HepG2 (cell line): ENCODE measurements at regions not wholly inside any gene's neighbourhood (a gene's known extent, or its start where the extent isn't known, plus 50 kb on each side); places are given as distances from the start of the nearest gene placed in this dataset.

Source experiments
- ATAC-seq: fragments of 200-7000 bp; cut with Tn5 transposase; 3 replicates; pipeline ENCODE4 v1.9.1; 2020; ENCODE audit warnings: mild to moderate bottlenecking, moderate library complexity
- BruUV-seq: library from RNA; stranded (reverse); fragments of 400-500 nt; replicated peaks from 2 replicates; lab custom pipeline; 2021; lab: Mats Ljungman, UMichigan
- CTCF ChIA-PET: fragments of 300-600 bp; formaldehyde crosslinking; extraction: SDS; loops from one replicate; lab custom pipeline; 2021; ENCODE audit warnings: low total read pairs, inconsistent platforms, low intra/inter-chr PET ratio; lab: Yijun Ruan, JAX
- POLR2A ChIA-PET: fragments of 350-600 bp; sonication (Branson Sonifier 250); formaldehyde crosslinking; loops from one replicate; lab custom pipeline; 2020; ENCODE audit warnings: antibody characterized with exemption, inconsistent platforms; lab: Yijun Ruan, JAX
- DNase-seq: peaks from one replicate; pipeline ENCODE4 v3.0.0-alpha.2; 2015; ENCODE audit warnings: low spot score
- FAIRE-seq: peaks from 3 replicates; lab custom pipeline; 2011; peaks lifted over from hg19 to GRCh38; lab: Jason Lieb, UNC
- H2AFZ ChIP-seq: one replicate; pipeline ENCODE4 v1.6.1; 2011; ENCODE audit warnings: low read length, inconsistent platforms
- H3K27ac ChIP-seq: fragments of 300-600 bp; 3 replicates; pipeline ENCODE4 v1.8.0; 2011; ENCODE audit warnings: mixed run types, mild to moderate bottlenecking, mixed read lengths, low read length, inconsistent platforms; ENCODE audit not compliant: insufficient read depth; ENCODE audit errors: extremely low read length
- H3K27me3 ChIP-seq, 2 experiments: fragments of 200-600 bp in 1 of 2; 2 replicates in 1 of 2; 3 replicates in 1 of 2; pipeline versions ENCODE4 v1.6.0 to v1.8.0; 2011; ENCODE audit warnings: low read length in 2 of 2, mild to moderate bottlenecking in 2 of 2, moderate library complexity in 2 of 2, inconsistent platforms in 1 of 2; ENCODE audit not compliant: insufficient read depth in 2 of 2, control insufficient read depth in 1 of 2
- H3K36me3 ChIP-seq, 2 experiments: fragments of 200-600 bp in 1 of 2; replicated peaks in 1 of 2; 2 replicates in 1 of 2; 3 replicates in 1 of 2; pipeline versions ENCODE4 v1.5.1 to v1.8.0; 2011; ENCODE audit warnings: low read length in 2 of 2, inconsistent platforms in 1 of 2; ENCODE audit not compliant: insufficient read depth in 2 of 2, control insufficient read depth in 1 of 2
- H3K4me1 ChIP-seq: 2 replicates; pipeline ENCODE4 v1.5.1; 2012; ENCODE audit warnings: low read length, inconsistent platforms; ENCODE audit not compliant: insufficient read depth
- H3K4me2 ChIP-seq: 2 replicates; pipeline ENCODE4 v1.6.0; 2011; ENCODE audit warnings: low read depth, low read length, inconsistent platforms
- H3K4me3 ChIP-seq, 3 experiments: fragments of 200-600 bp in 1 of 3; sonication (generic), shearing (Covaris generic) in 1 of 3; replicated peaks in 1 of 3; 2 replicates each; pipeline ENCODE4 v1.5.1; 2011 to 2016; ENCODE audit warnings: low read length in 3 of 3, inconsistent platforms in 2 of 3, low read depth in 2 of 3, mild to moderate bottlenecking in 2 of 3, control low read depth in 1 of 3, mixed read lengths in 1 of 3; ENCODE audit not compliant: insufficient read depth in 1 of 3
- H3K79me2 ChIP-seq: one replicate; pipeline ENCODE4 v1.6.1; 2011; ENCODE audit warnings: low read length, inconsistent platforms; ENCODE audit not compliant: insufficient read depth
- H3K9ac ChIP-seq: 2 replicates; pipeline ENCODE4 v1.6.0; 2011; ENCODE audit warnings: mild to moderate bottlenecking, low read depth, low read length, inconsistent platforms; ENCODE audit not compliant: insufficient read depth
- H3K9me3 ChIP-seq: 2 replicates; pipeline ENCODE4 v1.5.1; 2012; ENCODE audit warnings: mild to moderate bottlenecking, low read length
- H4K20me1 ChIP-seq: 2 replicates; pipeline ENCODE4 v1.6.0; 2011; ENCODE audit warnings: inconsistent platforms, mild to moderate bottlenecking, low read length, moderate library complexity; ENCODE audit not compliant: insufficient read depth
- MYC ChIP-seq: sonication (generic); formaldehyde crosslinking; IDR thresholded peaks from 2 replicates; pipeline ENCODE4 v1.9.0; 2021; ENCODE audit warnings: missing genetic modification reagents, borderline replicate concordance
- ZNF12 ChIP-seq: sonication (generic); formaldehyde crosslinking; IDR thresholded peaks from 2 replicates; pipeline ENCODE4 v1.5.0; 2020; ENCODE audit warnings: missing genetic modification reagents
- ZNF24 ChIP-seq: fragments of 450-650 bp; IDR thresholded peaks from 2 replicates; pipeline ENCODE4 v1.6.1; 2017; ENCODE audit warnings: antibody characterized with exemption, mild to moderate bottlenecking
- ZNF792 ChIP-seq: IDR thresholded peaks from 2 replicates; pipeline ENCODE4 v1.6.1; 2016
- WGBS: methylation state at CpG from one replicate; pipeline ENCODE4 v1.1.6; 2017; ENCODE audit warnings: low lambda C conversion rate; 5-methylcytosine and 5-hydroxymethylcytosine counted together
- in situ Hi-C: cut with HindIII; loops from 2 replicates; pipeline ENCODE4 v1.10.0; 2017; ENCODE audit warnings: low pct_unique_long_range_greater_than_20kb; ENCODE audit not compliant: extremely low pct_ligation_motif_present
- intact Hi-C: fragments of 100-400 bp; cut with micrococcal nuclease; formaldehyde crosslinking; loops from one replicate; pipeline ENCODE4 v1.10.0; 2022; ENCODE audit not compliant: unreplicated experiment

GRCh38 chr18:22699629-22700028 is 233.5 kb upstream of the RBBP8 start:
- Histone ChIP-seq H3K79me2 (no peaks in the 10 kb centered on the region), H3K4me1 (no peaks in the 10 kb centered on the region), H3K9ac (no peak overlapping the region), H3K9me3 (no peaks in the 10 kb centered on the region), H3K4me2 (no peak overlapping the region), H3K36me3 (no peaks in the 10 kb centered on the region), H4K20me1 (no peaks in the 10 kb centered on the region), H3K27ac (no peak overlapping the region), H3K27me3 (0 out of 5 replicates have a peak, but pooled peaks cover 0 to 3% of the 10 kb centered on the region in 2 experiments), H3K4me3 (no peak overlapping the region), H2AFZ (no peak overlapping the region)
- ChIA-PET POLR2A (no interaction called here), CTCF (no interaction called here)
- TF ChIP-seq ZNF792 (CRISPR knock-in tag), result no peak
- TF ChIP-seq MYC (CRISPR knock-in tag), result no peak
- peak; percentile 78 for TF ChIP-seq ZNF12 (CRISPR knock-in tag)
- in situ Hi-C loops, result no loop called here
- intact Hi-C loops, result no loop called here
- ATAC-seq (no peak), FAIRE-seq (no peak), DNase-seq (no peak)
- no TSS peak for BruUV-seq
- 15% methylated on average over 9 of the region's 9 CpGs for WGBS

DNA sequence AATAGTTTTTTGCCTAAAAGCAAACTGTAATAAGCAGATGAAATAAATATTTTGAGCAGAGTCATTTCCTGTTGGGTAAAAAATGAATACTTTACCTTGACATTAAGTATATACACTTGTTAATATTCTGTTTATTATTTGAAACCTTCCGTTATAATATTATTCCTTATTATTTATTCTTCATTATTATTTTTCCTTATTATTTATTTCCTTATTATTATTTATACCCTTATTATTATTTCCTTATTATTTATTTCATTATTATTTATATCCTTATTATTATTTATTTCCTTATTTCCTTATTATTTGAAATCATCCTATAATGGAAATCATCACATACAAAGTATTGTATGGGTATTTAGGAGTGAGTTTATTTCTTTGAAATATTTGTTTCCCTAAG is 232.2 kb upstream of the RBBP8 start:
- DNase-seq, result no peak
- in situ Hi-C loops, result no loop called here
- intact Hi-C loops, result no loop called here
- no peak overlapping the region for H3K4me3 ChIP-seq
- ATAC-seq, result no peak
- H2AFZ ChIP-seq, result no peak overlapping the region
- no peaks in the 10 kb centered on the region for H4K20me1 ChIP-seq
- ChIA-PET POLR2A (no interaction called here), CTCF (no interaction called here)
- H3K9me3 ChIP-seq, result no peaks in the 10 kb centered on the region
- TF ChIP-seq ZNF24, result no peak
- 89% methylated on average over 1 of the region's 1 CpG for WGBS
- FAIRE-seq, result no peak
- H3K36me3 ChIP-seq, result no peaks in the 10 kb centered on the region
- no peaks in the 10 kb centered on the region for H3K27me3 ChIP-seq
- no peak overlapping the region for H3K9ac ChIP-seq
- no peaks in the 10 kb centered on the region for H3K79me2 ChIP-seq
- no peaks in the 10 kb centered on the region for H3K4me1 ChIP-seq
- no TSS peak for BruUV-seq
- H3K27ac ChIP-seq, result no peak overlapping the region
- H3K4me2 ChIP-seq, result no peak overlapping the region
